Activated CD4-positive, alpha-beta T cell treated with anti-CD3 and anti-CD28 coated beads, Interleukin-2, amount 50 U/mL, for 16 hours (primary cell): ENCODE measurements at regions not wholly inside any gene's neighbourhood (a gene's known extent, or its start where the extent isn't known, plus 50 kb on each side); places are given as distances from the start of the nearest gene placed in this dataset.
A peak's percentile ranks its signal among the peaks of the same experiment; 100 is the strongest.
"Not testable (repeated sequence)": the region's sequence is repeated elsewhere in the genome, so short reads cannot be mapped to it uniquely, and the experiment has no call there.

Experiments
- DNase-seq: peaks from one replicate; pipeline ENCODE4 v3.0.0-alpha.2; 2020

GRCh38 chr9:73347123-73347522 is 195.5 kb downstream of the ANXA1 start:
- no peak for DNase-seq

GRCh38 chr9:73347720-73348119 is 196.1 kb downstream of the ANXA1 start:
- DNase-seq, result no peak

- DNase-seq, result no peak
Observed at GRCh38 chr9:73348471-73348870, 196.8 kb downstream of the ANXA1 start.

- DNase-seq, result no peak
Observed at GRCh38 chr9:73349476-73349875, 197.8 kb downstream of the ANXA1 start.

GRCh38 chr9:73357607-73358006 is 205.9 kb downstream of the ANXA1 start:
- no peak for DNase-seq

- peak; percentile 33 for DNase-seq
Observed at GRCh38 chr9:73370053-73370452, 218.4 kb downstream of the ANXA1 start.

GRCh38 chr9:73371801-73372200 is 220.1 kb downstream of the ANXA1 start:
- no peak for DNase-seq

GRCh38 chr9:73380411-73380810 is 228.7 kb downstream of the ANXA1 start:
- no peak for DNase-seq

GRCh38 chr9:73402081-73403028 is 250.7 kb downstream of the ANXA1 start:
- DNase-seq, result no peak

GRCh38 chr9:73411494-73411893 is 259.8 kb downstream of the ANXA1 start:
- DNase-seq, result no peak

GRCh38 chr9:73412874-73413273 is 261.2 kb downstream of the ANXA1 start:
- DNase-seq, result peak; percentile 4

GRCh38 chr9:73423891-73424290 is 272.2 kb downstream of the ANXA1 start:
- no peak for DNase-seq

GRCh38 chr9:73426269-73426668 is 274.6 kb downstream of the ANXA1 start:
- DNase-seq, result no peak

- no peak for DNase-seq
Observed at GRCh38 chr9:73434826-73435225, 283.2 kb downstream of the ANXA1 start.

- DNase-seq, result no peak
Observed at GRCh38 chr9:73437758-73438157, 286.1 kb downstream of the ANXA1 start.

- DNase-seq, result not testable (repeated sequence)
Observed at GRCh38 chr9:73439839-73440238, 288.2 kb downstream of the ANXA1 start.

- DNase-seq, result no peak
Observed at GRCh38 chr9:73441223-73441622, 289.6 kb downstream of the ANXA1 start.

- no peak for DNase-seq
Observed at GRCh38 chr9:73441890-73442818, 290.5 kb downstream of the ANXA1 start.

GRCh38 chr9:73444821-73445220 is 293.2 kb downstream of the ANXA1 start:
- DNase-seq, result no peak

- not testable (repeated sequence) for DNase-seq
Observed at GRCh38 chr9:73445384-73445783, 293.7 kb downstream of the ANXA1 start.

GRCh38 chr9:73446306-73446705 is 294.6 kb downstream of the ANXA1 start:
- no peak for DNase-seq

GRCh38 chr9:73451003-73451402 is 299.3 kb downstream of the ANXA1 start:
- no peak for DNase-seq

- no peak for DNase-seq
Observed at GRCh38 chr9:73459817-73460216, 308.2 kb downstream of the ANXA1 start.

- no peak for DNase-seq
Observed at GRCh38 chr9:73468716-73469115, 317.1 kb downstream of the ANXA1 start.
